ENCODE measurements at regions not wholly inside any gene's neighbourhood (a gene's known extent, or its start where the extent isn't known, plus 50 kb on each side); places are given as distances from the start of the nearest gene placed in this dataset.

DNA sequence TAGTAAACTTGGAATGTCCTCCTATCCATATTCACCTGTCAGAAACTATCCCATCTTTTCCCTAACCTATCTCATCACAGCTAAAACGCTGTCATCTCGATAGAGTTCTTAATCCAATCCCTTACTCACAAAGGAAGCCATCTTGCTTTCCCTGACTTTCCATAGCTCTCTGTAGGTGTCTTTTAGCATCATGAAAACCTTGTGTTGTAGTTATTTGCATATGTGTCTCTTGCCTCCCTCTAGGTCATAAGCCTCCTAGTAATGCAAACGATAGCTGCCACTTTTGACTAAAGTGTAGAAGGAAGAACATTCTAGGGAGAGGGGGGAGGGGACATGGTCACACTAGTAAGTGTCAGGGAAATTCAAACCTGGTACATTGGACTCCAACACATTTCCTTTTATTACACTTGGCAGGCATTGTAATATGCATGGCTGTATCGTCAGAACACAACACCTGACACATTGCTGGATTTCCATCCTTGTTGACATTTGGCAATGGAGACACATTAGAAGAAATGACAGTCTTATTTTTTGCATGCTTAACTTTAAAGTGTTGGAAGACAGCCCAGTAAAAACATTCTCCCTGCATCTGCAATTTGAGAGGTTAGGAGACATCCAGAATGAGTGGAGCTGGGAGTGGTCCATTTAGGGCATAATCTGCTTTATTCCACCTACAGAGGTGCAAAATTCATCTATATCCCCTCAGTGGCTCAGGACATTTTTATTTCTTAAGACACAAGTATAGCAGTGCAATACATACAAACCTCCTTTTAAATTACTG is 283.4 kb downstream of the HAO1 start:
- intact Hi-C loops (cut with DNase I; ENCODE audit: low total_unique reads) = no loop called here
- Histone ChIP-seq H3K4me3 (no peak overlapping the region), H3K36me3 (ENCODE audit: low read depth, missing control alignments) (no peaks in the 10 kb centered on the region), H3K27me3 (no peaks in the 10 kb centered on the region), H3K4me1 (no peaks in the 10 kb centered on the region), H3K9me3 (no peaks in the 10 kb centered on the region), H3K27ac (no peak overlapping the region)
- no peak for DNase-seq
- WGBS, 2 donors = 69 to 79% methylated on average over 4 of the region's 4 CpGs
- TF ChIP-seq, protein P1, sequence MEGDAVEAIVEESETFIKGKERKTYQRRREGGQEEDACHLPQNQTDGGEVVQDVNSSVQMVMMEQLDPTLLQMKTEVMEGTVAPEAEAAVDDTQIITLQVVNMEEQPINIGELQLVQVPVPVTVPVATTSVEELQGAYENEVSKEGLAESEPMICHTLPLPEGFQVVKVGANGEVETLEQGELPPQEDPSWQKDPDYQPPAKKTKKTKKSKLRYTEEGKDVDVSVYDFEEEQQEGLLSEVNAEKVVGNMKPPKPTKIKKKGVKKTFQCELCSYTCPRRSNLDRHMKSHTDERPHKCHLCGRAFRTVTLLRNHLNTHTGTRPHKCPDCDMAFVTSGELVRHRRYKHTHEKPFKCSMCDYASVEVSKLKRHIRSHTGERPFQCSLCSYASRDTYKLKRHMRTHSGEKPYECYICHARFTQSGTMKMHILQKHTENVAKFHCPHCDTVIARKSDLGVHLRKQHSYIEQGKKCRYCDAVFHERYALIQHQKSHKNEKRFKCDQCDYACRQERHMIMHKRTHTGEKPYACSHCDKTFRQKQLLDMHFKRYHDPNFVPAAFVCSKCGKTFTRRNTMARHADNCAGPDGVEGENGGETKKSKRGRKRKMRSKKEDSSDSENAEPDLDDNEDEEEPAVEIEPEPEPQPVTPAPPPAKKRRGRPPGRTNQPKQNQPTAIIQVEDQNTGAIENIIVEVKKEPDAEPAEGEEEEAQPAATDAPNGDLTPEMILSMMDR (IDR thresholded peaks at IDR 0.05) = no peak
- TF ChIP-seq POLR2A (IDR thresholded peaks at IDR 0.05) = no peak

DNA sequence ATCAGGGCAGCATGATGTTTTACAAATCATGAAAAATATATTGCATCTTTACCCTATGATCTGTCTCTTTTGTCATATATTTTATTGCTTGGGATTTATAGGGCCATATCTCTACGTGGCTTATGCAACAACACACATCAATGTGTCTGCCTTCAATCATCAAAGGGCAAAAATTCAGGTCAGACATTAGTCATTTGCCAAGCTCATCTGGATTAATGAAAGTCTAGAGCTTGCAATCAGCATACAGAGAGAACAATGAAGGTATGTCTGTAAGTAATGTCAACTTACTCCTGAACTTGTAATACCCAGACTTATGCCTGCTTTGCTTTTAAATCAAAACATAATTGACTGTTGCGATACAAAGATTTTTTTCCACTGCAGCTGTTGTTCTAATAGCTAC is 282.7 kb downstream of the HAO1 start:
- no peaks in the 10 kb centered on the region for H3K4me1 ChIP-seq
- TF ChIP-seq, protein P1 (IDR thresholded peaks at IDR 0.05) = no peak
- no peak for TF ChIP-seq POLR2A (IDR thresholded peaks at IDR 0.05)
- H3K4me3 ChIP-seq = no peak overlapping the region
- H3K27me3 ChIP-seq = no peaks in the 10 kb centered on the region
- 63 to 77% methylated on average over 2 of the region's 2 CpGs for WGBS, 2 donors
- no peak overlapping the region for H3K27ac ChIP-seq
- H3K9me3 ChIP-seq = no peaks in the 10 kb centered on the region
- DNase-seq = no peak
- intact Hi-C loops (cut with DNase I; ENCODE audit: low total_unique reads) = no loop called here
- H3K36me3 ChIP-seq (ENCODE audit: low read depth, missing control alignments) = no peaks in the 10 kb centered on the region

DNA sequence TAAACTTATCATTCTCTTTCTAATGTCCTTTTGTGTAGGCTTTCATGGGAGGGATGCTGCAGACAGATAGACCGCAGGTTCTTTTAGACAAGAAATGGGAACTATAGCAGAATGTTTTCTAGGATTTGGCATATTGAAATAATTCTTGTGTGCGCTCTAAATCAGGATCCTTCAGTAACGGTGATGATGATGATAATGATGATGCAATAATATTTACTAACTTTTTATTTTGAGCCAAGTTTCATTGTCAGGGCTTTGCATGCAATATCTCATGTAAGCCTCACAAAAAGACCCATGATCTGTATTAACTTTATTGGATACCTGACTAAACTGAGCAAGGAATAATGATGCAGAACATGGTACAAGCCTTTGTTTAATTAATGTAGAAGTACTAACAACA is 280.1 kb downstream of the HAO1 start:
- no peak overlapping the region for H3K4me3 ChIP-seq
- WGBS, 2 donors = 64 to 72% methylated on average over 3 of the region's 3 CpGs
- TF ChIP-seq, protein P1 (IDR thresholded peaks at IDR 0.05) = no peak
- TF ChIP-seq POLR2A (IDR thresholded peaks at IDR 0.05) = no peak
- no peaks in the 10 kb centered on the region for H3K36me3 ChIP-seq (ENCODE audit: low read depth, missing control alignments)
- no peaks in the 10 kb centered on the region for H3K4me1 ChIP-seq
- H3K9me3 ChIP-seq = no peaks in the 10 kb centered on the region
- intact Hi-C loops (cut with DNase I; ENCODE audit: low total_unique reads) = no loop called here
- no peak for DNase-seq
- H3K27me3 ChIP-seq = no peaks in the 10 kb centered on the region
- H3K27ac ChIP-seq = no peak overlapping the region

DNA sequence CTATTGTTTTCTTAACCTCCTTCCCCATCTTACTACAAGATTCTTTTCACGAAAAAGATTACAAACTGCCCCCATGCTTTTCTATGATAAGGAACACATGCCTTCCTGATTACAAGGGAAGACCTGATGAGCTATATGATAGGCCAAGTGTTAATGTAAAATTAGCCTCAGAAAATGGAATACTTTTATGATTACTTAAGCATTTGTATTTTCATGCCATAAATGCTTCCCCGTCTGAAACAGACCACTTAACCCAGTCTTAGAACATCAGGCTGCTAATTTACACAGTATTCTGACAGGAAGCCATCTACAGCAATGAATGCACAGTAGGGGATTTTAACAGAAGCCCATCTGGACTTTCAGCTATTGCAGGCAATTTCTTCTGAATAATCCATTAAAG is 274.9 kb downstream of the HAO1 start:
- intact Hi-C loops (cut with DNase I; ENCODE audit: low total_unique reads) = no loop called here
- H3K36me3 ChIP-seq (ENCODE audit: low read depth, missing control alignments) = no peaks in the 10 kb centered on the region
- no peak for DNase-seq
- no peak overlapping the region for H3K4me3 ChIP-seq
- H3K4me1 ChIP-seq = no peaks in the 10 kb centered on the region
- H3K27ac ChIP-seq = no peak overlapping the region
- no peak for TF ChIP-seq POLR2A (IDR thresholded peaks at IDR 0.05)
- TF ChIP-seq, protein P1 (IDR thresholded peaks at IDR 0.05) = no peak
- no peaks in the 10 kb centered on the region for H3K9me3 ChIP-seq
- H3K27me3 ChIP-seq = no peaks in the 10 kb centered on the region
- 28 to 30% methylated on average over 2 of the region's 2 CpGs for WGBS, 2 donors

DNA sequence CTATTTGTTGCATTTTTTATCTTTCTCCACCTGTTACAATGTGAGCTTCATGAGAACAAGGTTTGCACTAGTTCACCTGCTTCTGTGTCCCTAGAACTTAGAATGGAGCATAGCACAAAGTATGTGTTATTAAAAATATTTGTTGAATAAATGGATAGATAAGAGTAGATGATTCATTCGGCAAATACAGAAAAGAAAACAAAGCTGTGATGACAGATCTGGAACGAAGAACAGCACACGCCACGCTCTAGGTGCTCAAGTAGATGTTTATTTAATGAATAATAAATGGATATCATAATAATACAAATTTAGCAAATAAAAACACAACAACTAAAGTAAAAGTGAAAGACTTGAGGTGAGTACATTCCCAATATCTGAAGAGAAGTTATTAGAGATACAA is 273.1 kb downstream of the HAO1 start:
- intact Hi-C loops (cut with DNase I; ENCODE audit: low total_unique reads) = no loop called here
- 75 to 82% methylated on average over 4 of the region's 4 CpGs for WGBS, 2 donors
- no peak overlapping the region for H3K27ac ChIP-seq
- H3K9me3 ChIP-seq = no peaks in the 10 kb centered on the region
- H3K36me3 ChIP-seq (ENCODE audit: low read depth, missing control alignments) = no peaks in the 10 kb centered on the region
- H3K27me3 ChIP-seq = no peaks in the 10 kb centered on the region
- H3K4me3 ChIP-seq = no peak overlapping the region
- TF ChIP-seq POLR2A (IDR thresholded peaks at IDR 0.05) = no peak
- TF ChIP-seq, protein P1 (IDR thresholded peaks at IDR 0.05) = no peak
- DNase-seq = no peak
- H3K4me1 ChIP-seq = no peaks in the 10 kb centered on the region
